Osteoblast (primary cell): ENCODE measurements at regions not wholly inside any gene's neighbourhood (a gene's known extent, or its start where the extent isn't known, plus 50 kb on each side); places are given as distances from the start of the nearest gene placed in this dataset.

Experiments used
- DNase-seq: peaks from one replicate; pipeline ENCODE4 v3.0.0; 2011; ENCODE audit warnings: low spot score, mixed read lengths; ENCODE audit not compliant: insufficient read length; ENCODE audit errors: missing footprints
- H2AFZ ChIP-seq: 2 replicates; pipeline ENCODE4 v1.6.0; 2011; ENCODE audit warnings: mild to moderate bottlenecking, low read length
- H3K27ac ChIP-seq: 2 replicates; pipeline ENCODE4 v1.5.1; 2011; ENCODE audit warnings: mild to moderate bottlenecking, low read depth, low read length, moderate library complexity
- H3K27me3 ChIP-seq: 2 replicates; pipeline ENCODE4 v1.6.0; 2012; ENCODE audit warnings: mild to moderate bottlenecking, control low read depth, inconsistent platforms, low read length, moderate library complexity; ENCODE audit not compliant: insufficient read depth
- H3K36me3 ChIP-seq: 2 replicates; pipeline ENCODE4 v1.5.1; 2011; ENCODE audit warnings: mild to moderate bottlenecking, low read length, control low read depth, moderate library complexity; ENCODE audit not compliant: insufficient read depth
- H3K4me1 ChIP-seq: 2 replicates; pipeline ENCODE4 v1.5.1; 2011; ENCODE audit warnings: mild to moderate bottlenecking, low read length, control low read depth, moderate library complexity; ENCODE audit not compliant: insufficient read depth
- H3K4me2 ChIP-seq: 2 replicates; pipeline ENCODE4 v1.6.0; 2011; ENCODE audit warnings: mild to moderate bottlenecking, low read length; ENCODE audit not compliant: insufficient read depth
- H3K4me3 ChIP-seq: fragments of 200-600 bp; sonication (generic); 3 replicates; pipeline ENCODE4 v1.5.1; 2012; ENCODE audit warnings: mild to moderate bottlenecking, low read length, inconsistent platforms; ENCODE audit not compliant: insufficient read depth
- H3K79me2 ChIP-seq: 2 replicates; pipeline ENCODE4 v1.6.0; 2012; ENCODE audit warnings: mild to moderate bottlenecking, low read length, control low read depth, inconsistent platforms; ENCODE audit not compliant: insufficient read depth
- H3K9me3 ChIP-seq: 2 replicates; pipeline ENCODE4 v1.5.1; 2011; ENCODE audit warnings: low read depth, low read length, control low read depth
- H4K20me1 ChIP-seq: 2 replicates; pipeline ENCODE4 v1.6.0; 2012; ENCODE audit warnings: mild to moderate bottlenecking, low read length, control low read depth; ENCODE audit not compliant: insufficient read depth
- CTCF ChIP-seq: IDR thresholded peaks from 2 replicates; pipeline ENCODE4 v1.5.1; 2011; ENCODE audit warnings: mild to moderate bottlenecking, low read depth, low read length, moderate library complexity; ENCODE audit errors: extremely low read depth

GRCh38 chr2:217599906-217600305, 402.9 kb downstream of the TNS1 start:
- Histone ChIP-seq H4K20me1 (no peaks in the 10 kb centered on the region), H3K4me1 (no peaks in the 10 kb centered on the region), H3K27ac (no peak overlapping the region), H3K79me2 (no peaks in the 10 kb centered on the region), H3K27me3 (peaks cover 68% of the 10 kb centered on the region), H3K4me2 (no peak overlapping the region), H3K36me3 (no peaks in the 10 kb centered on the region), H3K9me3 (no peaks in the 10 kb centered on the region), H3K4me3 (no peak overlapping the region), H2AFZ (no peak overlapping the region)
- no peak for TF ChIP-seq CTCF
- no peak for DNase-seq

- peaks cover 75% of the 10 kb centered on the region for H3K27me3 ChIP-seq
- no peaks in the 10 kb centered on the region for H3K9me3 ChIP-seq
- H3K36me3 ChIP-seq = no peaks in the 10 kb centered on the region
- TF ChIP-seq CTCF = no peak
- H3K27ac ChIP-seq = no peak overlapping the region
- no peak overlapping the region for H2AFZ ChIP-seq
- no peaks in the 10 kb centered on the region for H4K20me1 ChIP-seq
- no peak overlapping the region for H3K4me2 ChIP-seq
- no peaks in the 10 kb centered on the region for H3K4me1 ChIP-seq
- no peaks in the 10 kb centered on the region for H3K79me2 ChIP-seq
- no peak for DNase-seq
- no peak overlapping the region for H3K4me3 ChIP-seq
Observed at GRCh38 chr2:217597681-217598080, 405.1 kb downstream of the TNS1 start.

- no peak for DNase-seq
- Histone ChIP-seq H2AFZ (no peak overlapping the region), H3K4me3 (no peak overlapping the region), H3K36me3 (no peaks in the 10 kb centered on the region), H3K79me2 (no peaks in the 10 kb centered on the region), H3K4me2 (no peak overlapping the region), H3K9me3 (no peaks in the 10 kb centered on the region), H3K4me1 (no peaks in the 10 kb centered on the region), H3K27me3 (peaks cover 75% of the 10 kb centered on the region), H3K27ac (no peak overlapping the region), H4K20me1 (no peaks in the 10 kb centered on the region)
- no peak for TF ChIP-seq CTCF
Observed at GRCh38 chr2:217597145-217597544, 405.6 kb downstream of the TNS1 start.

GRCh38 chr2:217593732-217594131, 409.1 kb downstream of the TNS1 start:
- no peak overlapping the region for H3K4me3 ChIP-seq
- no peak for DNase-seq
- H3K9me3 ChIP-seq = no peaks in the 10 kb centered on the region
- peaks cover 47% of the 10 kb centered on the region for H3K27me3 ChIP-seq
- no peaks in the 10 kb centered on the region for H3K4me1 ChIP-seq
- no peak overlapping the region for H3K4me2 ChIP-seq
- no peak overlapping the region for H3K27ac ChIP-seq
- no peaks in the 10 kb centered on the region for H4K20me1 ChIP-seq
- no peak overlapping the region for H2AFZ ChIP-seq
- H3K36me3 ChIP-seq = no peaks in the 10 kb centered on the region
- no peak for TF ChIP-seq CTCF
- no peaks in the 10 kb centered on the region for H3K79me2 ChIP-seq
